Astrocyte (in vitro differentiated cells and primary cell): ENCODE measurements at regions not wholly inside any gene's neighbourhood (a gene's known extent, or its start where the extent isn't known, plus 50 kb on each side); places are given as distances from the start of the nearest gene placed in this dataset.

Experiments
- DNase-seq: peaks from one replicate; pipeline ENCODE4 v3.0.0-alpha.2; 2010; ENCODE audit warnings: low read depth
- FAIRE-seq: peaks from 2 replicates; lab custom pipeline; 2011; peaks lifted over from hg19 to GRCh38; lab: Jason Lieb, UNC
- H2AFZ ChIP-seq: 2 replicates; pipeline ENCODE4 v1.6.0; 2012; ENCODE audit warnings: low read depth, low read length, inconsistent platforms
- H3K27ac ChIP-seq: 2 replicates; pipeline ENCODE4 v1.5.1; 2011; ENCODE audit warnings: low read depth, low read length, inconsistent platforms
- H3K27me3 ChIP-seq: 2 replicates; pipeline ENCODE4 v1.6.0; 2011; ENCODE audit warnings: low read length, inconsistent platforms; ENCODE audit not compliant: insufficient read depth
- H3K36me3 ChIP-seq: 2 replicates; pipeline ENCODE4 v1.5.1; 2011; ENCODE audit warnings: low read length, inconsistent platforms; ENCODE audit not compliant: insufficient read depth
- H3K4me1 ChIP-seq: 2 replicates; pipeline ENCODE4 v1.5.1; 2011; ENCODE audit warnings: low read length, inconsistent platforms; ENCODE audit not compliant: insufficient read depth
- H3K4me2 ChIP-seq: 2 replicates; pipeline ENCODE4 v1.6.0; 2012; ENCODE audit warnings: low read length, inconsistent platforms
- H3K4me3 ChIP-seq: 2 replicates; pipeline ENCODE4 v1.5.1; 2011; ENCODE audit warnings: low read depth, mild to moderate bottlenecking, low read length, inconsistent platforms; ENCODE audit not compliant: insufficient read depth
- H3K79me2 ChIP-seq: 2 replicates; pipeline ENCODE4 v1.6.0; 2012; ENCODE audit warnings: mild to moderate bottlenecking, low read length, inconsistent platforms; ENCODE audit not compliant: insufficient read depth
- H3K9ac ChIP-seq: 2 replicates; pipeline ENCODE4 v1.6.0; 2012; ENCODE audit warnings: mild to moderate bottlenecking, low read length, inconsistent platforms
- H3K9me3 ChIP-seq: 2 replicates; pipeline ENCODE4 v1.5.1; 2012; ENCODE audit warnings: low read depth, mild to moderate bottlenecking, low read length, inconsistent platforms; ENCODE audit not compliant: insufficient read depth
- H4K20me1 ChIP-seq: 2 replicates; pipeline ENCODE4 v1.6.0; 2012; ENCODE audit warnings: low read length, inconsistent platforms; ENCODE audit not compliant: insufficient read depth
- H3K27ac Mint-ChIP-seq: one replicate; pipeline ENCODE4 v1.8.0; 2021; ENCODE audit warnings: mild to moderate bottlenecking, mixed read lengths; ENCODE audit not compliant: unreplicated experiment
- H3K27me3 Mint-ChIP-seq: one replicate; pipeline ENCODE4 v1.8.0; 2021; ENCODE audit warnings: low read depth, mixed read lengths; ENCODE audit not compliant: unreplicated experiment
- H3K36me3 Mint-ChIP-seq: one replicate; pipeline ENCODE4 v1.8.0; 2021; ENCODE audit warnings: low read depth, mixed read lengths; ENCODE audit not compliant: unreplicated experiment
- H3K4me1 Mint-ChIP-seq: one replicate; pipeline ENCODE4 v1.8.0; 2021; ENCODE audit warnings: low read depth, mixed read lengths; ENCODE audit not compliant: unreplicated experiment
- H3K4me3 Mint-ChIP-seq: one replicate; pipeline ENCODE4 v1.8.0; 2021; ENCODE audit warnings: mild to moderate bottlenecking, moderate library complexity, mixed read lengths; ENCODE audit not compliant: unreplicated experiment
- H3K9me3 Mint-ChIP-seq: one replicate; pipeline ENCODE4 v1.8.0; 2021; ENCODE audit warnings: mild to moderate bottlenecking, mixed read lengths; ENCODE audit not compliant: unreplicated experiment
- CTCF ChIP-seq: IDR thresholded peaks from 2 replicates; pipeline ENCODE4 v1.5.1; 2011; ENCODE audit warnings: low read depth, mild to moderate bottlenecking, inconsistent platforms, low read length, moderate library complexity; ENCODE audit not compliant: insufficient read depth
- EZH2 ChIP-seq: IDR thresholded peaks from 2 replicates; pipeline ENCODE4 v1.6.1; 2012; ENCODE audit warnings: mild to moderate bottlenecking, low read length, inconsistent platforms; ENCODE audit not compliant: insufficient read depth

DNA sequence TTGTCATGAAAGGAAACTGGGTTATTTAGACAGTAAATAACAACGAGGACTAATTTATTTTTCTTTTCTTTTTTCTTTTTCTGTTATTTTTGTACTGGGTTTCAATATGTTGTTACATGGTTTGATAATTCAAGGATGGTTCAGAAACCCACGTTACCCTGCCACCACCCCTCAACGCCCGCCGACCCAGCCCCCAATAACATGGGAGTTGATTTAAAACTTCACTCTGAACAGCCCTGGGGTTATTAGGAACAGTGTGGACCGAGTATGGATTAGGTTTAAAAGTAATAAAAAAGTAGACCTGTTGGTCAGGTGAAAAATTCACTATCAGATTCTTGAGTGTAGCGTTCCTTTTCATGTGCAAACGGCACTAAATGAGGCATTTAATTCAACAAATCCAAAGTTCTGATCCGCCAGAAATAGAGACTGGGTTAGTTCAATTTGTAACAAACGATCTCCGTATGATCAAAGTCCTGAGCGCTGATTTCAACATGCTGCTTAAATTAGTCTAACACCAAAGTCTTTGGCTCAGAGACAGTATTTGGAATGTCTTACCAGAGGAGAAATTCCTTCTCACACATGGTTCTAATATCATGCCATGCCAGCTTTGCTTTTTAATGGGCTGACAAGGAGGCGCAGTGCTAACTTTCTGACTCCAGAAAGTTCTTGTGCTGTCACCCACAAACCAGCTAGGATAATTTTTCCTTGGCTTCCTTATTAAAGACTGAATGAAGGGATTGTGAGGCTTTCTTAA, 173.1 kb upstream of the IRX3 start:
- H3K4me2 ChIP-seq = no peak overlapping the region

DNA sequence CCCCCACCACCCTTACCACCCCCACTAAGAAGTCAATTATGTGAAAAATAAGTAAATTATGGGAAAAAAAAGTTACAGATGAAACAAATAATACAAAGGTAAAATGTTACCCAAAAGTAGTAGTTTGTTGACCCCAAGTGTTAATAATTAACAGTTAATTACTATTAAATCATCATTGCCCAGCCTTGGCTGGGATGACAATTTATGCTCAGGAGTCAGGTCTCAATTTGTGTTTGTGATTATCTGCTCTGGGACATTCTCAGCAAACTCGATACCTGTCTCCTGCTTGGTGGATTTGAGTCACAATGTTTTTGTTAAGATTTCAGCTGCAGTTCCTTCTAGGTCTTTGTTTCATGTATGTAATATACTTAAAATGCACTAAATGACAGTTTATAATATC, 172.3 kb upstream of the IRX3 start:
- Histone ChIP-seq H3K27ac (no peak overlapping the region), H3K9me3 (no peaks in the 10 kb centered on the region), H3K4me3 (no peak overlapping the region), H4K20me1 (no peaks in the 10 kb centered on the region), H3K36me3 (no peaks in the 10 kb centered on the region), H2AFZ (no peak overlapping the region), H3K27me3 (peaks cover 2% of the 10 kb centered on the region), H3K4me1 (peaks cover 12% of the 10 kb centered on the region), H3K79me2 (no peaks in the 10 kb centered on the region), H3K9ac (no peak overlapping the region), H3K4me2 (no peak overlapping the region)
- no peak for DNase-seq
- Mint-ChIP-seq H3K4me3 (no peak overlapping the region), H3K4me1 (peaks cover 6% of the 10 kb centered on the region), H3K9me3 (peaks cover 11% of the 10 kb centered on the region), H3K27ac (no peak overlapping the region), H3K36me3 (no peaks in the 10 kb centered on the region), H3K27me3 (peaks cover 21% of the 10 kb centered on the region)
- no peak for FAIRE-seq
- no peak for TF ChIP-seq EZH2
- TF ChIP-seq CTCF = no peak

More for the DNA sequence above, 173.1 kb upstream of the IRX3 start:
- Histone ChIP-seq H3K4me3 (no peak overlapping the region), H3K9ac (no peak overlapping the region), H3K36me3 (no peaks in the 10 kb centered on the region), H3K27me3 (peaks cover 2% of the 10 kb centered on the region), H3K79me2 (no peaks in the 10 kb centered on the region), H3K9me3 (no peaks in the 10 kb centered on the region), H3K4me1 (peaks cover 12% of the 10 kb centered on the region), H4K20me1 (no peaks in the 10 kb centered on the region), H3K27ac (no peak overlapping the region), H2AFZ (no peak overlapping the region)
- no peak overlapping the region for H3K27ac Mint-ChIP-seq
- DNase-seq (peak; percentile 24), FAIRE-seq (peak; percentile 98)
- H3K27me3 Mint-ChIP-seq = peaks cover 21% of the 10 kb centered on the region
- TF ChIP-seq EZH2 = no peak
- TF ChIP-seq CTCF = no peak
- no peaks in the 10 kb centered on the region for H3K36me3 Mint-ChIP-seq
- peaks cover 6% of the 10 kb centered on the region for H3K4me1 Mint-ChIP-seq
- H3K4me3 Mint-ChIP-seq = no peak overlapping the region
- peaks cover 11% of the 10 kb centered on the region for H3K9me3 Mint-ChIP-seq

- Mint-ChIP-seq H3K27ac (no peak overlapping the region), H3K36me3 (no peaks in the 10 kb centered on the region)
Observed at GRCh38 chr16:54456291-54456690, 169.7 kb upstream of the IRX3 start.

More at GRCh38 chr16:54456291-54456690, 169.7 kb upstream of the IRX3 start:
- Histone ChIP-seq H3K4me2 (no peak overlapping the region), H3K79me2 (no peaks in the 10 kb centered on the region), H3K9me3 (no peaks in the 10 kb centered on the region), H2AFZ (no peak overlapping the region), H4K20me1 (no peaks in the 10 kb centered on the region), H3K9ac (no peak overlapping the region), H3K27me3 (peaks cover 2% of the 10 kb centered on the region), H3K4me1 (peaks cover under 1% of the 10 kb centered on the region), H3K36me3 (no peaks in the 10 kb centered on the region), H3K4me3 (no peak overlapping the region), H3K27ac (no peak overlapping the region)
- no peak for TF ChIP-seq CTCF
- no peak for TF ChIP-seq EZH2
- peaks cover 1% of the 10 kb centered on the region for H3K9me3 Mint-ChIP-seq
- peaks cover 31% of the 10 kb centered on the region for H3K27me3 Mint-ChIP-seq
- FAIRE-seq (no peak), DNase-seq (no peak)
- no peaks in the 10 kb centered on the region for H3K4me1 Mint-ChIP-seq
- H3K4me3 Mint-ChIP-seq = no peak overlapping the region
